GM18498 (cell line): ENCODE measurements at regions not wholly inside any gene's neighbourhood (a gene's known extent, or its start where the extent isn't known, plus 50 kb on each side); places are given as distances from the start of the nearest gene placed in this dataset.

ENCODE experiments used
- ATAC-seq: cut with Tn5 transposase; IDR thresholded peaks from one replicate; pipeline ENCODE4 v1.9.1; 2021; ENCODE audit warnings: mild to moderate bottlenecking, moderate library complexity; ENCODE audit not compliant: unreplicated experiment

DNA sequence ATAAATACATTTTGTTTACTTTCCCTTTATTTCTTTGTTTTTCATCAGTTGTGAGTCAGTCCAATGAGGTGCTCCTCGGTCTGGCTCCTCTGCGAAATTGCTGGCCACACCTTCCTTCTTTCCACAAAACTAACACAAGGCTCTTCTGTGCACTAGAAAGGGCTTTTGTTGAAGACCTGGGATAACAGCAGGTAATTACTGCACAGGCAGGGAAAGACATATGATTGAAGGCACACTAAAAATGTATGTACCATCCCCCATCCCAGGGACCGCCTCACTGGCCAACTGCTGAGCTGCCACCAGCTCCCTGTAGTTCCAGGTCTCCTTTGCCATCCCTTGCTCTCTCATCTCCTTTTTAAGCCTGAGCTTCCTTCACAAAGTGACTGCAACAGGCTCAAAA is 180.5 kb downstream of the EFNB2 start:
- no peak for ATAC-seq

DNA sequence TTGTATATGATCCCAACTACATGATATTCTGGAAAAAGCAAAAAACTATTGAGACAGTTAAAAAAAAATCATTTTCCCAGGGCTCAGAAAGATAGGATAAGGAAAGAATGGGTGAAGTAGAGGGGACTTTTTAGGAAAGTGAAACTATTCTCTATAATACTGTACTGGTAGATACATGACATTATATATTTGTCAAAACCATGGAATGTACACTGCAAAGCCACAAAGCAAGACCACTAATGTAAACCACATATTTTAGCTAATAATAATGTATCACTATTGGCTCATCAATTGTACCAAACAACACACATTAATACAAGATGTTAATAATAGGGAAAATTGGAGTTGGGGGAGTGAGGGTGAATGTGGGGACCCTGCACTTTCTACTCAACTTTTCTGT is 182.6 kb downstream of the EFNB2 start:
- no peak for ATAC-seq

DNA sequence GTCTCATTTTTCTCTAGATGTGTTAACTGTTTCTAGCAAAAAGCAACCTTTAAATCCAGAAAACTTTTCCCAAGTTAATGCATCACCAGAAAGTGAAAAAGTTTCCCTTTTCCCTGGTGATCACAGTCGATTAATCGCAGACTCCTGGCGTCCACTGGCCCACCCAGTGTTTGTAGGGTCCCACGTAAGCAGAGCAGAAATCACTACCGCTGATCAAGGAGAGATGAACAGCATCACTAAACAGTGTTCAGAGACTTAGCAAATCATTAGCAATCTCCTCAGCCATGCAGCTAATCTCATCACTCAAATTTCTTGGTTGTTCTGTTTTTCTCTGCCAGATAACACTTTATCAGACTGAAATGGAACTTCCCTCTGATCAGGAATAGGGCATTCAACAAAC is 184.2 kb downstream of the EFNB2 start:
- no peak for ATAC-seq

DNA sequence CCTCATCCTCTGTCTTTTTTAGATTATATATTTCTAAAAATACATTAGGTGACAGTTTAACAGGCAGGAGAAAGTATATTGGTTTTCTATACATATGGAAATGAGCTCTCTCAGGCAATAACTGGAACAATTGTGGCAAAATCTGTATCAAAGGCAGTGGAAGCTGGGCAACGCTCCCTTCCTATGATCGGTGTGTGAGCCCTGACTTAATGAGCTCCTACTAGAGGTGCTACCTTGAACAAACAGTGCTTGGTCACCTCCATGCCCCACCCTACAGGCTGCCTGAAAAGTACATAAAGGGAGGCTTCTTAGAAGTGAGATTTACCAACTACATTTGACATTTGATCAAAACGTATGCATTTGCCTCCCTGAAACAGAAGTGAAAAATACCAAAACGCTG is 185.3 kb downstream of the EFNB2 start:
- ATAC-seq = no peak

DNA sequence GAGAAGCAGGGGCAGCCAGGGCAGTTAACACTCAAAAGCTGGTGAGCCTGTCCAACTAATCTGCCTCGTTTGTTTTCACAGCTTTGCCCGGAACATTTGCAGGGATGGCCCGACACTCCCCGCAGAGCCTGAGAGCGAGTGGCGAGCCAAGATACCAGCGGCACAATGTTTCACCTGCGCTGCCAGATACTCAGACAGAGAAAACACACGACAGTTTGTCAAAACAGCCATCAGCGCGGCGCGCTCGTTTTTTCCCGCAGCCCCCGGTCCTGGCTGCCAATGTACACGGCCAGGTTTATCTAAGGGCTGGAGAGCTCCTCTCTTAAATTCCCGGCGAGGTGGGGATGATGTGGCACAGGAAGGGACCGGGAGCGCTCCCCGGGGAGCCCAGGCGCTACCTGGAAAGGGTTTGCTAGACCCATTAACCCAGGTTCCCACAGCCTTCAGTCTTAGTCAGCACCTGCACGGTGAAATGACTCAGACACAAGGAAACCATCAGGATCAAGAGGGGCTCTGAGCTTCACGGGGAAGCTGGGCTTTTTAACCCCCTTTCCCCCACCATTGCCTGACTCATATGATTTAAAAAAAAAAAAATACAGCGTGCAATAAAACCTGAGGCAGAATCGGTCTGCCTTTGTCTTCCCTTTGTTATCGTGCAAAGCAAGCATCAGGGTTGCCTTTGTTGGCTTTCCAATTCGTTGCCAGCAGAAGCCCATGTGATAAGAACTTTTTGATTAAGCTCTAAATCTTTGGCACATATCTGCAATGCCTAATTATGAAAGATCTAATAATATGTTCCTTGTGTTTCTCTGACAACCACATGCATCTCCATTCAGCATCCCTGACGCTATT is 186.2 kb downstream of the EFNB2 start:
- no peak for ATAC-seq

DNA sequence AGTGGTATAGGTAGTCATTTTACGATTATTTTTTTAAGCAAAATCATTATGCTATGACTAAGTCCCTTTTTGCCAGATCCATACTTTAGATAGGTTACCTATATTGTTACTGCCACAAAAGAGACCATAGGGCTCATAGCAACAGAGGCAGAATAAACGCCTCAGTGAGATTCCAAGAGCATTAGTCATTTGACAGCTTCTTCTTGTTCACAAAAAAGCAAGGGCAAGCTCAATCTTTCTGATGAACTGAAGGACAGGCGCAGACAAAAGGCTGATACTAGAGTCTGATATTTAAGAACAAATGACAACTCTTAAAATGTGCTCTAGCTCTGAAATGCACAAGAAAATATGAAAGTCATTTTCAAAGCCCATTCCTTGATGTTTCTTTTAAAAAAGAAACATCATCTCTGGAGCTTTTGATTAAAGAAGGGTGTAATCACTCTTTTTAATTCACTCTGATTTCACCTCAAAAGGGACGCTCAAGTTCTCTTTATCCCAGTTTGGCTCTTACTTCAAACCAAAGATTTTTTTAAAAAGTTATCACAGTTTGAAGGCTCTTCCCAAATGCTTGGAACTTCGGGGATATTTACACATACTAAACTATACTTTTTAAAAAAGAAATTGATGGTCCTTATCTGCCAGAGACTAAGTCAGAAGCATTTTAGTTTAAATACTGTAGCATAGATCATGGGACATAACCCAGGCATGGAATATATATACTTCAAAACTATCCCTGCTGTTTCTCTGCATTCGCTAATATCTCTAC is 187.2 kb downstream of the EFNB2 start:
- no peak for ATAC-seq

DNA sequence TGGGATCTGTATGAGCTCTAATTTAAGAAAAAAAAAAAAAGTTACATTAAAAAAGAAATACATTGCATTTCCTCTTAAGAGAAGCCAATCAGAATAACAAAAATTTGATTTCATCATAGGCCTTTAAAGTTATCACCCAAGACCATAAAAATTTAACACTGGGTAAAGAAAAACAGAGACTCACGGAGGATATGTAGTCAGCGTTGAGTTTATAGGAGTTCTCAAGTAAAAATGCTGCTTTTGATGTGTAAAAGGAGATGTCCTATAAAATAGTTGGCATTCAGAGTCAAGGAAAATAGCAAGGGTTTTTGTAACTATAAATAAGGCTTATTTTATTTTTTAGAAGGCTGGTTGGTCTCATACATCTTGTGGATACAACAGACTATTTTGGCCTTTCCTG is 191.1 kb downstream of the EFNB2 start:
- no peak for ATAC-seq

DNA sequence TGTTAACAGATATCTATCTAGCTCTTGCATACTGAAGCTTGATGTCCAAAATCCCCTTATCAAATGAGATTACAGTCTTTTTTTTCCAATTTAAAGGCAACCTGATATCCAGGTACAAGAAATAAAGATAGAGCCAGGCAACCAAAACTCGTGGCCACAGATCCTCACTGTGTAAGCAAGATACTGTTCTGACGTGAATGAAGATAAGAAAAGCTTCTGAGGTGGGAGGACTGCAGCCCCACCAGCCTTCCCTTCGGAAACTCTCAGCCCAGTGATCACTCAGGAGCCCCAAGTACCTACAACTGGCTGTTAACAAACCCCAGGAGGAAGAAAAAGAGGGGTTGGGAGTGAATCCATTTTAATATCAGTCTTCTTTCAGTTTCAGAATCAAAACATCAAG is 191.6 kb downstream of the EFNB2 start:
- ATAC-seq = no peak

DNA sequence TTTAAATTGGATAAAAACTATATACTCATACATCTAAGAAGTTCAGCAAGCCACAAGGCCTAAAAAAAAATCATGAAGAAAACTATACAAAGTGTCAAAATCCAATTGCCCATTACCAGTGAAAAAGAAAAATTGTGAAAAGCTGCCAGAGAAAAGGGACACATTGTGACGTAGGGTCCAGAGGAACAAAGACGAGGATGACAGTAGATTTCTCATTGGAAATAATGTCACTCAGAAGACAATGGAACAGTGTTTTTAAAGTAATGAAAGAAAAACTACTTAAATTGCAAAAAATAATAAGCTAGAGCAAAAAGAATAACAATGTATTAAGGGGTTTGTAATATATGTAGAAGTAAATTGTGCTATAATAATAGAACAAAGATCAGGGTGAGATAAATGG is 195.2 kb downstream of the EFNB2 start:
- ATAC-seq = no peak

DNA sequence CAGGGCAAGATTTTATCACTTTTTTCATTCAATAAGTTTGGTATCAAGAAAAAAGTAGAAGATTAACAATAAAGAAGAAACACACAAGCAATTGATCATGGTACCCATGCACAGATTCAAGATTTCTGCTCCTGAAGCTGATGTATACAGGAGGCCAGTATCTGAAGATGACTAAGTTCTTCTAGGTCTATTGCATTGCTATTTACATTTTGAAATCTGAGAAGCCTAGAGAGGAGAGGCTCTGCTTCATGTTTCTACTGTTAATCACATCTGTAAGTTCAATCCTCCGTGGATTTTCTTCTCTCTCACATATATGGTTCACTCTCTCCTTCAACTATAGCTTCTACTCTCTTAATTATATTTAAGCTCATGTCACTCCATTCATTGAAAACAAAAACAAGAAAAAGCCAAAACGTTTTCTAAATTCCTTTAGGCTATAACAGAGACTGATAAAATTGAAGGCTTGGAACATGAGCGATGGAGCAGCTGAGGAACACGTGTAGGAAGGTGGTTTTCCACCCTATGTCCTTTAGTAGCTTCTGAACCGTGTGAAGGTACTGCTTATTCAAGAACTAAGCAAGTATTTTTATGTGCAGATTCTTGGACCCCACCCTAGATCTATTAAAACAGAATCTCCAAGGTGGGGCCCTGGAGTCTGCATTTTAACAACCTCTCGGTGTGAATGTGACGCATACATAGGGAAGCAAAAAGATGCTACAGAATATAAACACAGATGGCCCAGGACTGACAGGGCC is 198.2 kb downstream of the EFNB2 start:
- ATAC-seq = no peak

DNA sequence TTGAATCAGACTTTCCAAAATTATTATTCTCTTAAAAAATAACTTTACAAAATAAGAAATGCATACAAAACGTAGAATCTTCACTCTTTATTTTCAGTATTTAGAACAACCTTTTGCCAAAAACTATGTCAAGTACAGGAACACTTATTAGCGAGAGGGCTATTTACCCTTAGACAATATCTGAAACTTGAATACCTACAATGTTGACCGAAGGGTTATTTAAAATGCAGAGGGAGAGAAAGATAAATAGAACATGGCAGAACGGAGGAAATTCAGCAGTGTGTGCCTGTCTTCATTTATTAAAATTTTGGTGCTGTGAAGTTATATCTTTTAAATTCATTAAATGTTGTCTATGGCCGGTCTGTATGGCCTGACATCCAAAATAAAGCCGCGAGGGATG is 198.8 kb downstream of the EFNB2 start:
- no peak for ATAC-seq

DNA sequence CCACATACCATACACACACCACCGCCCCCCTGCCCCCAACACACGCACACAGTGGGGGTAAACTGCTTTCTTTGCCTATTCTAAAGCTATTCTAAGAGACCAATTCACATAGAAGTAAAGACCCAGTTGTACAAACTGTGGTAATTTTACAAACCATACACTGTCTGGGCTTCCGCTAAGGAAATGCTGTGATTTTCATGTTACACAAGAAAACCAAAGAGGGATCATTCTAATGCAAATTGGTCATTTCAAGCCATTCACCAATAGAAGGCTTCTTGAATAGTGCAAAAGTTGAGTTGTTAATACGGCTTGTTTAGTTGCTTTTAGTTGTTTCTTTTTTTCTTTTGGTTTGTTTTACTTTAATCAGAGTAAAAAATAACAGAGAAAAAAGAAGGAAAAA is 202.8 kb downstream of the EFNB2 start:
- no peak for ATAC-seq

DNA sequence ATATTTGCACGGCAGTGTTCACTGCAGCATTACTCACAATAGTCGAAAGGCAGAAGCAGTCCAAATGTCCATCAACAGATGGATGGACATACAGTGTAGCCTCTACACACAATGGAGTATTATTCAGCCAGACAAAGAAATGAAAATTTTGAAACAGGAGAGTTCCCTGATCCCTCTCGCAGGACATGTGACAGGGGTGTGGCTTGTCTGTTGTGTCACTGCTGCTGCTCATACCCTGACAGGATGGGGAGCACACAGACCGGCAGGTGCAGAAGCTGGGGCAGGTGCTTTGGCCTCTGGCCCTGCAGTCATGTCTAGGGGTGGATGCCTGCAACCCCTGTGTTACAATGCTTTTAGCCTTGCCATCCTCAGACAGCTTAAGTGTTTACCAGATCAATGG is 204.3 kb downstream of the EFNB2 start:
- ATAC-seq = no peak

DNA sequence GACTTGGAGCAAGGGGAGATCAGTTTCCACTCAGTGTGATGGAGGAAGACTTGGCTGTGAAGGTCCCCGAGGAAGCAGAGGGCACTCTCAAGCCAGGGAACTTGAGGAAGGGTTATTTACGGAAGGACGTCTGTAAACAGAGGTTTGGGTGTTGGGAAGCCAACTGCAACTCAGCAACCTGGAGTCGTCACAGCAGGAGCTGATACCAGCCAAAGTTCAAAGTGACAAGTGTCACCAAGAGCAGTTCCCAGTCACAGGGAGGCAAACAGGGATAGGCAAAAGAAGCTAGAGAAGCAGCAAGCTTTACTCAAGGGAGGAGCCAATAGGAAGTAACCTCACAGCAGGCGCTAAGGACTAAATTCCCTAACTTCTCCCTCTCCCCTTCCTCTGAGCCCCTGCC is 205.5 kb downstream of the EFNB2 start:
- no peak for ATAC-seq

DNA sequence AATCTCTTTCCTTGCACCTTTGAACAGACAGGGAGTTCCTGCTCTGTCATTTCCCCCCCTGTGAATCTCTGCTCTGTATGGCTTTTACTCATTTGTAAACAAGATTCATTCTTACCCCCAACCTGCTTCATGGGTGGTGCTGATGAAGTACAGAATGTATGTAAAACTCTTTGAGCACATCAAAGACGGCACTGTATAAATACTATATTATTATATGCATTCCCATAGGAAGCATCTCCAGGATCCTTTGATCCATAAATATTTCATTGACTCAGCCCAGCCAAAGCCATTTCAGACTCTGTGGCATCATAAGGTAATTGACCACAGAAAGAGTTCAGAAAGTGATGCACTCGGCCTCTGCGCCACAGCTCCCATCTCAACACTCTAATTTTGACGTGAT is 208.7 kb downstream of the EFNB2 start:
- ATAC-seq = no peak

DNA sequence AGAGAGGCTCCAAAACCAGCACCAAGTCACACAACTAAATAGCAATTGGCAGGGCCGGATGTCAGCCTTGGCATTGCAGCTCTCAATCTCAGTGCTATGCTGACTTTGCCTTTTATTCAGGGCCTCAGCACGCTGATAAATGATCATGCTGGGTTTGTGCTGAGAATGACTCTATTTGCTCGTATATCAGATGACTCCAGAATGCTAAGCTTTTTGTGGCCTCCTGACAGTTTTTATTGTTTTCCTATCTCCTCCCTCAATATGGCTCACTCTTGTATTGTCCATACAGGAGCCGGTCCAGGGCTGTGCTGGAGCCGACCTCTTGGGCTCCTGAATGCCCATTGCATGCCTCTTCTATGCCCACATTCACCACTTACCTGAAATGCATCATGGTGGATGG is 211.0 kb downstream of the EFNB2 start:
- ATAC-seq = no peak

DNA sequence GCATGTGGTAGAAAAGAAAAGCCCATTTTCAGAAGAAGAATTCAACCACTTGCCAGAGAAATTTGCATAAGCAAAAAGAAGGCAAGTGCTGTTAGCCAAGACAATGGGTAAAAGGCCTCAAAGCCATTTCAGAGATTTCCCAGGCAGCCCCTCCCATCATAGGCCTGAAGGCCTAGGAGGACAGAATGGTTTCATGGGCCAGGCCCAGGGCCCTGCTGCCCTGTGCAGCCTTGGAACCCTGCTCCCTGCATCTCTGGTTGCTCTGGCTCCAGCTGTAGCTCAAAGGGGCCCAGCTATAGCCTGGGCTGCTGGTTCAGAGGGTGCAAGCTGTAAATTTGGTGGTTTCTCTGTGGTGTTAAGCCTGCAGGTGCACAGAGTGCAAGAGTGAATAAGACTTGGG is 212.8 kb downstream of the EFNB2 start:
- no peak for ATAC-seq

DNA sequence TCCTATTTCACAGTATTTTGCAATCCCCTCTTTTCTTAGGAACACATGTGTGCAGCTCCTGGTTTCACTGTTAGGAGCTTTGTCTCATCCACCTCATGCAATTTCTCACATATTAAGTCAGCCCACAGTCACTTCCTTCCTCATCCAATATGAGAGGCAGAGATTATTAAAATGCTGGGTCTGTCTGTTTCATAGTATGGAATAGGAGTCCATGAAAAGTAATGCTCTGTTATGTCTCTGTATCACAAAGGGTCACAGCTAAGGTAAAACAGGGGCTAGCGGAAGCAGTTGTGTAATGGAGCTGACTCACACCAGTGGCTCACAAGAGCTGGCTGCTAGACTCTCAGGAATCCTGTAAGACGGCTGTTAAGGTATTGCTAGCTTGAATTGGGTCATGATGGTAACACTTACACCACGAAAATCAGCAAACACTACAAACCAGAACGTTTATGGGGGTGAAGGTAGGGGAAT is 216.5 kb downstream of the EFNB2 start:
- no peak for ATAC-seq

DNA sequence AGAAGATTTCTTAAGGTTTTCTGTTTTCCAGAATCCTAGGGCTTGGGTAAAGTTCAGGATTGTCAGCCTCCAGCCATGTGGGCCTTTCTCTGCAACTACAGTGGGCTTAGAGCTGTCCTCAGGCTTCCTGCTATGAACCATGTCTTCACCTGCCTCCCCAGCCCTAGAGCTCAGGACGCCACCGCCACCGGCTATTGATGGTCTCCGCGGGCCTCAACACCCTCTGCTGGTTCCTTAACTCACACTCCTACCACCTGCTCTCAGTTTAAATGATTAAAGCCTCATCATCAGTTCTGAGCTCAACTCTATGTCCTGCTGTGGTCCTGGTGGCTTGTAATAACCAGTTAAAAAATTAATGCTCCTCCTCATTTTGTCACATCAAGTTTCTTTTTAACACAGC is 221.0 kb downstream of the EFNB2 start:
- no peak for ATAC-seq

DNA sequence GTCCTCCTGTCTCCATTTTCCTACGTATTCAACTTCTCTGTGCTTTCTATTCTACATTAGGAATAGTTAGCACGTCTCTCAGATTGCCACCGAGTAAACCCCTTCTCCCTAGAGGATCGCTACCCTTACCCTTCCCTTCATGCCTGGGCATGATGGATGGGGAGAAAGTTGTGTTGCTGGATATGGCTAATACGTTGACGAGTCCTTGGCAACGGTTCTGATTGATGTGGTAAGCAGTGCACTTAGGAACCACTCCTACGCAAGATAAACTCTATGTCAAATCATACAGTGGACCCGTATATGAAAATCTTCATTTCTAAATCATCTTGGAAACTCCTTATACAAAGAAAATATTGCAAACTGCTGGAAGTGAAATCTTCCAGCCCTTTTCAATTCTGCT is 224.5 kb downstream of the EFNB2 start:
- no peak for ATAC-seq

DNA sequence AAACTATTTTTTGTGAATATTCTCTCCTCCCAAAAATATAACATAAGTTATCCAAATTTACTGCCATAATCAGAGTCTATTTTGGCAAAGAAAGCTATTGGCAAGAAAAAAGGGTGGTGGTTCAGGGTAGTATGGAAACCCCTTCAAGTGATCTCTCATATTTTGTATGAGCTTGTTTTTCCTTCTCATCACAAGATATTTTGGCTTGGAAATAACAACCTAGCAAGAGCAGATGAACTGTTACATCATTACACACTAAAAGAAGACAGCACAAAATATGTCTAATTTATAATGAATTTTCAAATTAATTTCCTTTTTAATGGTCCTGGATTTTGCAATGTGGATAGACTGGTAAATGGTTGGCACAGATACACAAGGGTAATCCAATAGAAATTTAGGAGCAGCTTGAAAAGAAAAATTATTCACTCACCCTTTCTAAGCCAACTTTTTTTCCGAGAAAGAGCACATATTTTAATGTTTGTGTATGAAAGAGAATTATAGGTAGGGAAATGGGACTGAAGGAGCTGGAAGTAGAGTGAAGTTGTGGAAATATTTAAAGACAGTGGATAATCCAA is 225.1 kb downstream of the EFNB2 start:
- ATAC-seq = no peak
